Activated T-helper 2 cell treated with anti-CD3 and anti-CD28 coated beads, Interferon-gamma antibody, Interleukin-2, Interleukin-4, amounts not matched to agents 10 μg/mL and 5 μg/mL and 100 μg/mL, durations not matched to agents 14 hours and 24 hours and 36 hours (primary cell): ENCODE measurements at regions not wholly inside any gene's neighbourhood (a gene's known extent, or its start where the extent isn't known, plus 50 kb on each side); places are given as distances from the start of the nearest gene placed in this dataset.
"Not testable (repeated sequence)": the region's sequence is repeated elsewhere in the genome, so short reads cannot be mapped to it uniquely, and the experiment has no call there.

Experiments
- DNase-seq: peaks from one replicate; pipeline ENCODE4 v3.0.0; 2021; ENCODE audit warnings: low spot score
- H3K27ac Mint-ChIP-seq: one replicate; pipeline ENCODE4 v1.8.0; 2021; ENCODE audit warnings: mixed read lengths
- H3K27me3 Mint-ChIP-seq: one replicate; pipeline ENCODE4 v1.8.0; 2021; ENCODE audit warnings: low read depth, mixed read lengths
- H3K36me3 Mint-ChIP-seq: one replicate; pipeline ENCODE4 v1.8.0; 2021; ENCODE audit warnings: low read depth, mixed read lengths
- H3K4me1 Mint-ChIP-seq: one replicate; pipeline ENCODE4 v1.8.0; 2021; ENCODE audit warnings: low read depth, mixed read lengths
- H3K4me3 Mint-ChIP-seq: one replicate; pipeline ENCODE4 v1.8.0; 2021; ENCODE audit warnings: low read depth, mild to moderate bottlenecking, moderate library complexity, mixed read lengths
- H3K9me3 Mint-ChIP-seq: one replicate; pipeline ENCODE4 v1.8.0; 2021; ENCODE audit warnings: mixed read lengths
- intact Hi-C: fragments of 100-400 bp; cut with micrococcal nuclease; formaldehyde crosslinking; loops from one replicate; pipeline ENCODE4 v1.15.1; 2023

GRCh38 chr20:29752644-29753425 lies 1504.6 kb upstream of the DEFB115 start:
- Mint-ChIP-seq H3K4me3 (peak overlapping the region; percentile 24), H3K9me3 (peaks cover 66% of the 10 kb centered on the region), H3K27ac (peak overlapping the region; percentile 68)
- H3K27me3 Mint-ChIP-seq, H3K4me1 Mint-ChIP-seq, H3K36me3 Mint-ChIP-seq, DNase-seq, intact Hi-C loops: not testable (repeated sequence)

GRCh38 chr20:29753426-29753746 lies 1504.1 kb upstream of the DEFB115 start:
- H3K4me3 Mint-ChIP-seq, H3K36me3 Mint-ChIP-seq: not testable (repeated sequence)

GRCh38 chr20:29753879-29754278 lies 1503.6 kb upstream of the DEFB115 start:
- H3K4me3 Mint-ChIP-seq, DNase-seq, H3K27me3 Mint-ChIP-seq, intact Hi-C loops, H3K4me1 Mint-ChIP-seq, H3K36me3 Mint-ChIP-seq, H3K27ac Mint-ChIP-seq: not testable (repeated sequence)
- peaks cover 63% of the 10 kb centered on the region for H3K9me3 Mint-ChIP-seq

More at GRCh38 chr20:29753426-29753746, 1504.1 kb upstream of the DEFB115 start:
- intact Hi-C loops, DNase-seq, H3K4me1 Mint-ChIP-seq, H3K27me3 Mint-ChIP-seq: not testable (repeated sequence)
- peaks cover 67% of the 10 kb centered on the region for H3K9me3 Mint-ChIP-seq
- peak overlapping the region; percentile 50 for H3K27ac Mint-ChIP-seq

DNA sequence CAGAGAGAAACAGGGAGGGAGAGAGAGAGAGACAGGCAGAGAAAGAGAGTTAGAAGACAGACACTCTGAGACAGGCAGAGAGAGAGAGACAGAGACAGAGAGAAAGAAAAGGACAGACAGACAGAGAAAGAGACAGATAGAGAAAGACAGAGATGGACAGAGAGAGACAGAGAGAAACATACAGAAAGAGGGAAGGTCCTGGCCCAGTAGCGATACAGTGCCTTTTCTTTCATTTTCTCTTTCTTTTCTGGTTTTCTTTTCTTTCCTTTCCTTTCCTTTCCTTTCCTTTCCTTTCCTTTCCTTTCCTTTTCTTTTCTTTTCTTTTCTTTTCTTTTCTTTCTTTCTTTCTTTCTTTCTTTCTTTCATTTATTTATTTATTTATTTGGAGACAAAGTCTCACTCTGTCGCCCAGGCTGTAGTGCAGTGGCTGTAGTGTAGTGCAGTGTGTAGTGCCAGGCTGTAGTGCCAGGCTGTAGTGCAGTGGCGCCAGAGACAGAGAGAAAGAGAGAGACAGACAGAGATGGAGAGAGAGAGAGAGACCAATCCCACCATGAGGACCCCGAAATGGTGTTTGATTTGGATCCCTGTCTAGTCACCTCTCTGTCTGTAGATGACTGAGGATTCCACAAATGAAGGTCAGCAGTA lies 1501.5 kb upstream of the DEFB115 start:
- H3K4me3 Mint-ChIP-seq, H3K27me3 Mint-ChIP-seq, H3K4me1 Mint-ChIP-seq, DNase-seq, H3K27ac Mint-ChIP-seq, H3K36me3 Mint-ChIP-seq, intact Hi-C loops: not testable (repeated sequence)
- H3K9me3 Mint-ChIP-seq, result peaks cover 54% of the 10 kb centered on the region

DNA sequence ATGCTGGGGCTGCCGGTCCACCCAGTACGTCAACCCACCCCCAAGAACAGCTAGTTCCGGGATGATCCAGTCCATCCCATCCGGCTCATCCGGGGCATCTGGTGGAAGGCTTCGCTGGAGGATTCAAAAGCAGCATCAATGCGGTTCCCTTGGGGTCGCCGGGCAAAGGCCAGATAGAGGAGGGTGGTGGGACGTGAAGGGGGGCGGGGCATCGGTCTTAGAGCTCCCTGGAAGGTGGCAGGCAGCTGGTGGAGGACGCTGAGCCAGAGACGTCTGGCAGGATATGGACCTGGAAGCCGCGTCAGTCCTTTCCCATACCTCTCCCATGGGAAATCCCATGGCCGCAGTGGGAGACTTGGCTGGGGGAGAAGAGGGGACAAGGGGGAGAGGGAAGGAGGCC lies 1500.8 kb upstream of the DEFB115 start:
- Mint-ChIP-seq H3K4me3 (no peak overlapping the region), H3K9me3 (peaks cover 50% of the 10 kb centered on the region)
- intact Hi-C loops, result no loop called here

GRCh38 chr20:29761621-29762385 lies 1495.7 kb upstream of the DEFB115 start:
- intact Hi-C loops, DNase-seq, H3K27me3 Mint-ChIP-seq, H3K27ac Mint-ChIP-seq, H3K4me3 Mint-ChIP-seq, H3K4me1 Mint-ChIP-seq, H3K36me3 Mint-ChIP-seq: not testable (repeated sequence)
- peaks cover 25% of the 10 kb centered on the region for H3K9me3 Mint-ChIP-seq

More for the DNA sequence above, 1500.8 kb upstream of the DEFB115 start:
- peaks cover 6% of the 10 kb centered on the region for H3K36me3 Mint-ChIP-seq
- peaks cover 2% of the 10 kb centered on the region for H3K4me1 Mint-ChIP-seq
- no peak for DNase-seq
- no peak overlapping the region for H3K27ac Mint-ChIP-seq
- H3K27me3 Mint-ChIP-seq, result no peaks in the 10 kb centered on the region

- H3K4me1 Mint-ChIP-seq, result no peaks in the 10 kb centered on the region
- peaks cover 25% of the 10 kb centered on the region for H3K9me3 Mint-ChIP-seq
- no peaks in the 10 kb centered on the region for H3K27me3 Mint-ChIP-seq
- H3K36me3 Mint-ChIP-seq, result no peaks in the 10 kb centered on the region
- DNase-seq, result no peak
- intact Hi-C loops, result no loop called here
- no peak overlapping the region for H3K4me3 Mint-ChIP-seq
- no peak overlapping the region for H3K27ac Mint-ChIP-seq
Observed at GRCh38 chr20:29762620-29763019, 1494.8 kb upstream of the DEFB115 start.

- Mint-ChIP-seq H3K27me3 (no peaks in the 10 kb centered on the region), H3K36me3 (no peaks in the 10 kb centered on the region), H3K4me1 (no peaks in the 10 kb centered on the region), H3K4me3 (no peak overlapping the region), H3K9me3 (peaks cover 28% of the 10 kb centered on the region), H3K27ac (no peak overlapping the region)
- DNase-seq, result no peak
- intact Hi-C loops, result no loop called here
Observed at GRCh38 chr20:29763821-29764511, 1493.5 kb upstream of the DEFB115 start.

DNA sequence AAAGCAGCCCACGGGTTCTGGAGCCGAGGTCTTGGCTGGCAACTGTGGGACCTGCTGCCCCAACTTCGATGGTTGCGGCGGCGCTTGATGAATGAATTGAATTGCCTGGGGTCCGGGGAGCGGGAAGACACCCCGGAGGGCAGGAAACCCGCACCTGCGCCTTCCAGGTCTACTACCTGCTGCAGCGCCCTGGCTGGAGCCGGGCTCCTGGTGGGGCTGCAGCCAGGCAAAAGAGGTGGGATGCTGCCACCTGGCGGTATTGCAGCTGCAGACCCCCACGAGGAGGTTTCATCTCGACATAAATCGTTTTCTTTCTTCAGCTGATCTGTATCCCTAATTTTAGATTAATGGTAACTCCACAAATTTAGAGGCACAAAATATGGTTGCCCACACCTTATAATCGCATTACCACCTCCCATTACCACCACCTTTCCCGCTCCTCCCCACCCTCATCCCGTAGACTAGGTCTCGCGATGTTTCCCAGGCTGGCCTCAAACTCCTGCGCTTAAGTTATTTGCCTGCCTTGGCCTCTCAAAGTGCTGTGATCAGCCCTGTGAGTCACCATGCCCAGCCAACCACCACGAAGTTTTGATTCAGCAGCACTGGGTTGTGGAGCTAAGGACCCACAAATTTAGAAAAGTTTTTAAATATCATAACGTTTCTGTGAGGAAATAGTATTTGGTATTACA lies 1492.4 kb upstream of the DEFB115 start:
- DNase-seq, H3K27me3 Mint-ChIP-seq, H3K4me1 Mint-ChIP-seq, H3K4me3 Mint-ChIP-seq, H3K36me3 Mint-ChIP-seq, H3K27ac Mint-ChIP-seq, intact Hi-C loops: not testable (repeated sequence)
- H3K9me3 Mint-ChIP-seq, result peaks cover 37% of the 10 kb centered on the region

- H3K27me3 Mint-ChIP-seq, H3K27ac Mint-ChIP-seq, H3K36me3 Mint-ChIP-seq, DNase-seq, intact Hi-C loops, H3K4me1 Mint-ChIP-seq, H3K4me3 Mint-ChIP-seq: not testable (repeated sequence)
- peaks cover 50% of the 10 kb centered on the region for H3K9me3 Mint-ChIP-seq
Observed at GRCh38 chr20:29778033-29778432, 1479.4 kb upstream of the DEFB115 start.

DNA sequence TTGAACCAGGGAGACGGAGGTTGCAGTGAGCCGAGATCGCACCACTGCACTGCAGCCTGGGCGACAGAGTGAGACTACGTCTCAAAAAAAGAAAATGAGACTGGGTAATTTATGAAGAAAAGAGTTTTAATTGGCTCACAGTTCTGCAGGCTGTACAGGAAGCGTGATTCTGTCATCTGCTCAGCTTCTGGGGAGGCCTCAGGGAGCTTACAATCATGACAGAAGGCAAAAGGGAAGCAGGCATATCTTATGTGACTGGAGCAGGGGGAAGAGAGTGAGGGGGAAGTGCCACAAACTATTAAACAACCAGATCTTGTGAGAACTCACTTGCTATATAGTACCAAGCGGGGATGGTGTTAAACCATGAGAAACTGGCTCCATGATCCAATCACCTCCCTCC lies 1476.2 kb upstream of the DEFB115 start:
- H3K27ac Mint-ChIP-seq, H3K36me3 Mint-ChIP-seq, H3K27me3 Mint-ChIP-seq, H3K4me1 Mint-ChIP-seq, DNase-seq, intact Hi-C loops, H3K4me3 Mint-ChIP-seq: not testable (repeated sequence)
- peaks cover 54% of the 10 kb centered on the region for H3K9me3 Mint-ChIP-seq

GRCh38 chr20:29781891-29782290 lies 1475.6 kb upstream of the DEFB115 start:
- intact Hi-C loops, H3K4me3 Mint-ChIP-seq, DNase-seq, H3K27ac Mint-ChIP-seq, H3K36me3 Mint-ChIP-seq, H3K27me3 Mint-ChIP-seq, H3K4me1 Mint-ChIP-seq: not testable (repeated sequence)
- H3K9me3 Mint-ChIP-seq, result peaks cover 60% of the 10 kb centered on the region
